OCI-LY7 (cell line): ENCODE measurements at regions not wholly inside any gene's neighbourhood (a gene's known extent, or its start where the extent isn't known, plus 50 kb on each side); places are given as distances from the start of the nearest gene placed in this dataset.

Experiments used
- BruUV-seq: library from RNA; stranded (reverse); fragments of 400-500 nt; replicated peaks from 2 replicates; lab custom pipeline; 2021; lab: Mats Ljungman, UMichigan
- CTCF ChIA-PET: fragments of 300-600 bp; sonication (Branson Sonifier 250); formaldehyde crosslinking; loops from one replicate; lab custom pipeline; 2022; ENCODE audit warnings: antibody characterized with exemption; ENCODE audit not compliant: unreplicated experiment; lab: Charles Lee
- POLR2A ChIA-PET: fragments of 300-600 bp; sonication (Branson Sonifier 250); formaldehyde crosslinking; loops from one replicate; lab custom pipeline; 2022; ENCODE audit warnings: antibody characterized with exemption; lab: Charles Lee
- DNase-seq: peaks from one replicate; pipeline ENCODE4 v3.0.0-alpha.2; 2015; ENCODE audit warnings: low spot score
- H2AFZ ChIP-seq: fragments of 200-600 bp; sonication (generic), shearing (Covaris generic); 2 replicates; pipeline ENCODE4 v1.6.1; 2014; ENCODE audit warnings: mild to moderate bottlenecking, antibody characterized with exemption, low read length, moderate library complexity
- H3K27ac ChIP-seq: fragments of 200-600 bp; sonication (generic); 2 replicates; pipeline ENCODE4 v1.5.1; 2014; ENCODE audit warnings: mixed run types, low read depth, mild to moderate bottlenecking, moderate library complexity, low read length, inconsistent platforms; ENCODE audit not compliant: poor library complexity, severe bottlenecking
- H3K36me3 ChIP-seq: fragments of 200-600 bp; sonication (generic); 2 replicates; pipeline ENCODE4 v1.6.1; 2014; ENCODE audit warnings: mild to moderate bottlenecking, antibody characterized with exemption, low read length, moderate library complexity, mixed read lengths; ENCODE audit not compliant: insufficient read depth
- H3K4me1 ChIP-seq: fragments of 200-600 bp; sonication (generic); 2 replicates; pipeline ENCODE4 v1.5.1; 2014; ENCODE audit warnings: mild to moderate bottlenecking, low read length; ENCODE audit not compliant: insufficient read depth, poor library complexity, severe bottlenecking
- H3K4me2 ChIP-seq: fragments of 200-600 bp; sonication (generic); 2 replicates; pipeline ENCODE4 v1.6.1; 2014; ENCODE audit warnings: mild to moderate bottlenecking, low read length
- H3K4me3 ChIP-seq: fragments of 200-600 bp; sonication (generic); 2 replicates; pipeline ENCODE4 v1.5.1; 2014; ENCODE audit warnings: mild to moderate bottlenecking, low read depth, low read length; ENCODE audit not compliant: poor library complexity, severe bottlenecking
- H3K79me2 ChIP-seq: fragments of 200-600 bp; sonication (generic); 2 replicates; pipeline ENCODE4 v1.6.1; 2016; ENCODE audit warnings: low read depth, mild to moderate bottlenecking, low read length, moderate library complexity, mixed read lengths; ENCODE audit not compliant: insufficient read depth
- H3K9me2 ChIP-seq: fragments of 200-600 bp; sonication (generic); 2 replicates; pipeline ENCODE4 v1.6.1; 2016; ENCODE audit warnings: mild to moderate bottlenecking, low read length, mixed read lengths; ENCODE audit not compliant: insufficient read depth
- H3K9me3 ChIP-seq: fragments of 200-600 bp; sonication (generic); 2 replicates; pipeline ENCODE4 v1.6.1; 2014; ENCODE audit warnings: mild to moderate bottlenecking, mixed run types, low read length, mixed read lengths
- H4K20me1 ChIP-seq: fragments of 200-600 bp; sonication (generic); 2 replicates; pipeline ENCODE4 v1.6.1; 2014; ENCODE audit warnings: mild to moderate bottlenecking, antibody characterized with exemption, low read length, moderate library complexity, mixed read lengths; ENCODE audit not compliant: insufficient read depth
- EZH2phosphoT487 ChIP-seq: fragments of 200-600 bp; sonication (generic); IDR thresholded peaks from 2 replicates; pipeline ENCODE4 v1.6.1; 2018; ENCODE audit warnings: low read depth, borderline replicate concordance, mild to moderate bottlenecking, mixed run types, antibody characterized with exemption, low read length, moderate library complexity, mixed read lengths
- intact Hi-C: fragments of 100-400 bp; cut with micrococcal nuclease; formaldehyde crosslinking; loops from one replicate; pipeline ENCODE4 v1.10.0; 2022; ENCODE audit not compliant: unreplicated experiment
- TF ChIP-seq, protein P1 (sequence below): fragments of 200-600 bp; sonication (generic); conservative IDR thresholded peaks from 2 replicates; pipeline ENCODE4 v1.5.1; 2014; ENCODE audit warnings: mild to moderate bottlenecking, antibody characterized with exemption, low read length, moderate library complexity, mixed read lengths

DNA sequence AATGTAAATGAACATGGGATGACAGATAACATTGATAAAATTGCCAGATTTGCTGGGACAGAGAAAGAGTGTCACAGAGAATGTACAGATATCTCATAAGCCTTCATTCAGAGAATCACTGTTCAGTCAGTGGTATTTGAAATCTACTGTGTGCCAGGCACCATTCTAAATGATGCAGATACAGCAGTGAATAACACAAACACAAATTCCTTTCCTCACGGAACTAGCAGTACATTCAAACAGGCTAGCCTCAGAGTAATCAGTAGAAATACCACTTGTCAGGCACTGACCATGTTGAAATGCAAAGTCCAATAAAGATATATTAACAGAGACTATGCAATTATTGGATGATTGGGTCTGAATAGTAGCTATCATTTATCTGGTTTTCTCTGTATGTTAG lies 211.0 kb downstream of the RDH14 start:
- POLR2A ChIA-PET: interaction anchor here (0.6 to 1.3 kb wide), 2 partner anchors 21 to 177 kb away, joined by 3 to 4 read pairs; no protein-coding TSS in a partner anchor
- BruUV-seq: no TSS peak

GRCh38 chr2:18346874-18347273 lies 213.6 kb downstream of the RDH14 start:
- no TSS peak for BruUV-seq
- Histone ChIP-seq H3K9me3 (no peaks in the 10 kb centered on the region), H3K4me3 (no peak overlapping the region), H3K36me3 (no peaks in the 10 kb centered on the region), H3K4me2 (no peak overlapping the region), H3K9me2 (no peaks in the 10 kb centered on the region), H3K4me1 (no peaks in the 10 kb centered on the region), H3K79me2 (no peaks in the 10 kb centered on the region), H2AFZ (no peak overlapping the region), H4K20me1 (no peaks in the 10 kb centered on the region), H3K27ac (no peak overlapping the region)
- no peak for DNase-seq
- TF ChIP-seq, protein P1, sequence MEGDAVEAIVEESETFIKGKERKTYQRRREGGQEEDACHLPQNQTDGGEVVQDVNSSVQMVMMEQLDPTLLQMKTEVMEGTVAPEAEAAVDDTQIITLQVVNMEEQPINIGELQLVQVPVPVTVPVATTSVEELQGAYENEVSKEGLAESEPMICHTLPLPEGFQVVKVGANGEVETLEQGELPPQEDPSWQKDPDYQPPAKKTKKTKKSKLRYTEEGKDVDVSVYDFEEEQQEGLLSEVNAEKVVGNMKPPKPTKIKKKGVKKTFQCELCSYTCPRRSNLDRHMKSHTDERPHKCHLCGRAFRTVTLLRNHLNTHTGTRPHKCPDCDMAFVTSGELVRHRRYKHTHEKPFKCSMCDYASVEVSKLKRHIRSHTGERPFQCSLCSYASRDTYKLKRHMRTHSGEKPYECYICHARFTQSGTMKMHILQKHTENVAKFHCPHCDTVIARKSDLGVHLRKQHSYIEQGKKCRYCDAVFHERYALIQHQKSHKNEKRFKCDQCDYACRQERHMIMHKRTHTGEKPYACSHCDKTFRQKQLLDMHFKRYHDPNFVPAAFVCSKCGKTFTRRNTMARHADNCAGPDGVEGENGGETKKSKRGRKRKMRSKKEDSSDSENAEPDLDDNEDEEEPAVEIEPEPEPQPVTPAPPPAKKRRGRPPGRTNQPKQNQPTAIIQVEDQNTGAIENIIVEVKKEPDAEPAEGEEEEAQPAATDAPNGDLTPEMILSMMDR: no peak
- no peak for TF ChIP-seq EZH2phosphoT487
- POLR2A ChIA-PET: no interaction called here
- intact Hi-C loops: no loop called here
- CTCF ChIA-PET: no interaction called here

More for the DNA sequence above, 211.0 kb downstream of the RDH14 start:
- Histone ChIP-seq H3K36me3 (no peaks in the 10 kb centered on the region), H3K79me2 (no peaks in the 10 kb centered on the region), H2AFZ (no peak overlapping the region), H3K4me3 (no peak overlapping the region), H4K20me1 (no peaks in the 10 kb centered on the region), H3K4me1 (no peaks in the 10 kb centered on the region), H3K27ac (no peak overlapping the region), H3K9me2 (no peaks in the 10 kb centered on the region), H3K9me3 (no peaks in the 10 kb centered on the region), H3K4me2 (no peak overlapping the region)
- DNase-seq: no peak
- TF ChIP-seq EZH2phosphoT487: no peak
- TF ChIP-seq, protein P1: no peak
- CTCF ChIA-PET: no interaction called here
- intact Hi-C loops: no loop called here

DNA sequence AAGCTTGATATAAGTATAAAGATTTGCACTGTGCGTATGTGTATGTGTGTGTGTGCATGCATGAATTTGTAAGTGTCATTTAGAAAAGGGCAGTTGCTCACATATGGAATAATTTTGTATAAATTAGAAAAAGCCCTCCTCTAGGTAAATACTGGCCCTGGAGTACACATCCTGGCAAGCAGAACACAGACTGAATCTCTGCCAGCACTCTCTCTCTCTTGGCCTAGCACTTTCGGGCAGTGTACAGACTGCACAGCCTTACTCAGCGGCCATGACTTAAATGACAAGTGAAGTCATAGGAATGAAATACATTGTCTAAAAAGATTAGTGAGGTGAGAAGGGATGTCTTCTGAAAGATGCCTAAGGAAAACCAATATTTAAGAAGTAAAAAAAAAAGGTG lies 214.1 kb downstream of the RDH14 start:
- H3K9me2 ChIP-seq: no peaks in the 10 kb centered on the region
- H4K20me1 ChIP-seq: no peaks in the 10 kb centered on the region
- no peaks in the 10 kb centered on the region for H3K9me3 ChIP-seq
- no peak overlapping the region for H2AFZ ChIP-seq
- BruUV-seq: no TSS peak
- no peak overlapping the region for H3K27ac ChIP-seq
- no peak for TF ChIP-seq EZH2phosphoT487
- TF ChIP-seq, protein P1: no peak
- ChIA-PET CTCF (no interaction called here), POLR2A (no interaction called here)
- no peak for DNase-seq
- H3K4me1 ChIP-seq: no peaks in the 10 kb centered on the region
- H3K4me2 ChIP-seq: no peak overlapping the region
- H3K4me3 ChIP-seq: no peak overlapping the region
- intact Hi-C loops: no loop called here
- H3K79me2 ChIP-seq: no peaks in the 10 kb centered on the region
- no peaks in the 10 kb centered on the region for H3K36me3 ChIP-seq
